Esophagus squamous epithelium (tissue), 5 donors: ENCODE measurements at regions not wholly inside any gene's neighbourhood (a gene's known extent, or its start where the extent isn't known, plus 50 kb on each side); places are given as distances from the start of the nearest gene placed in this dataset.
"Not testable (repeated sequence)": the region's sequence is repeated elsewhere in the genome, so short reads cannot be mapped to it uniquely, and the experiment has no call there.

Source experiments
- DNase-seq: peaks from one replicate; lab custom pipeline; 2025; lab: John Stamatoyannopoulos, UW
- H3K27ac ChIP-seq, 4 donors: fragments of 200-600 bp; sonication (generic); one replicate each; pipeline ENCODE4 v1.5.1; 2016 to 2019; ENCODE audit warnings: mild to moderate bottlenecking in 1 of 4
- H3K27me3 ChIP-seq, 4 donors: fragments of 200-600 bp; sonication (generic); 1 replicate in 3 of 4; 2 replicates in 1 of 4; pipeline versions ENCODE4 v1.5.1 to v1.6.0; 2017 to 2021; ENCODE audit warnings: antibody characterized with exemption in 1 of 4
- H3K36me3 ChIP-seq, 3 donors: fragments of 200-600 bp; sonication (generic); one replicate each; pipeline ENCODE4 v1.5.1; 2016 to 2019
- H3K4me1 ChIP-seq, 3 donors: fragments of 200-600 bp; sonication (generic); one replicate each; pipeline ENCODE4 v1.5.1; 2017 to 2019
- H3K4me3 ChIP-seq, 4 donors: fragments of 200-600 bp; sonication (generic); 1 replicate in 3 of 4; 2 replicates in 1 of 4; pipeline ENCODE4 v1.5.1; 2016 to 2019; ENCODE audit warnings: mild to moderate bottlenecking in 2 of 4, moderate library complexity in 1 of 4
- H3K9me3 ChIP-seq, 3 donors: fragments of 200-600 bp; sonication (generic); one replicate each; pipeline ENCODE4 v1.5.1; 2016 to 2019
- POLR2A ChIP-seq, 4 donors: fragments of 450-650 bp; IDR thresholded peaks; one replicate each; pipeline ENCODE4 v1.6.1; 2017; ENCODE audit warnings: antibody characterized with exemption in 4 of 4, mild to moderate bottlenecking in 4 of 4, moderate library complexity in 3 of 4
- WGBS, 2 donors: methylation state at CpG; one replicate each; pipeline ENCODE4 v1.1.5; 2018; 5-methylcytosine and 5-hydroxymethylcytosine counted together
- intact Hi-C: fragments of 100-400 bp; cut with DNase I; formaldehyde crosslinking; loops from one replicate; pipeline ENCODE4 v1.15.0; 2022
- TF ChIP-seq, protein P1 (sequence below), 6 experiments: fragments of 450-650 bp in 4 of 6; fragments of 200-600 bp in 2 of 6; sonication (generic) in 2 of 6; IDR thresholded peaks; one replicate each; pipeline ENCODE4 v1.5.1; 2016 to 2019; ENCODE audit warnings: antibody characterized with exemption in 6 of 6, mild to moderate bottlenecking in 4 of 6, moderate library complexity in 4 of 6
- donor health status: DM: yes; HTN: yes; CAD: no.

DNA sequence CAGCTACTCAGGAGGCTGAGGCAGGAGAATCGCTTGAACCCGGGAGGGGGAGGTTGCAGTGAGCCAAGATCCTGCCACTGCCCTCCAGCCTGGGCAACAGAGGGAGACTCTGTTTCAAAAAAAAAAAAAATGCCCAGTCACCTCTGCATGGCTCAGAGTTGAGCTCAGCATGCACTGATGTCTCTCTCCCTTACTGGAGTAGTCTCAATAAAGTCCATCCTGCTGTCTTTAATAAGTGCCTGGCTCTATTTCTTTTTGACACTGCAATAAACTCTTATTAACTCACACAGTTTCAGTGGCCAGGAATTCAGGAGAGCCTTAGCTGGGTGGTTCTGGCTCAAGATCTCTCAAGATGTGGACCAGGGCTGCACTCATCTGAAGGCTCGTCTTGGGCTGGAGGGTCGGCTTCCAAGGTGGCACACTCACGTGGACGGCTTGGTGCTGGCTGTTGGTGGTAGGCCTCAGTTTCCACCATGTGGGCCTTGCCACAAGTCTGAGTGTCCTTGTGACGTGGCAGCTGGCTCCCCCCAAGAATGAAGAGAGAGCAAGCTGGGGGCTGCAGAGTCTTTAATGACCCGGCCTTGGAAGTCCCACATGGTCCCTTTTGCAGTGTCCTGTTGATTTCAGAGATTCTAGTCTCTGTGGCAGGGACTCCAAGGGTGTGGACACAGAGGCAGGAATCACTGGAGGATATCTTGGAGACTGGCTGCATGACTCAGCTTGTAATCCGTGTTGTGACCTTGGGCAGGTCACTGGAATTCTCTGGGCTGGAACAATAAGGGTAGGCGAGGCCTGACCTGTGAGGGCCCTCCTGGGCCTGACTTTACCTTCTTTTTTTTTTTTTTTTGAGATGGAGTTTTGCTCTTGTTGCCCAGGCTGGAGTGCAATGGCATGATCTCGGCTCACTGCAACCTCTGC, 85.9 kb upstream of the KMT2C start:
- Histone ChIP-seq H3K27ac (no peak overlapping the region), H3K4me1 (peaks cover 11 to 23% (median 13%) of the 10 kb centered on the region in 3 donors), H3K27me3 (no peaks in the 10 kb centered on the region), H3K36me3 (no peaks in the 10 kb centered on the region), H3K4me3 (no peak overlapping the region), H3K9me3 (peaks cover 0 to 12% (median 7%) of the 10 kb centered on the region in 3 donors)
- WGBS, 2 donors, result 28 to 34% methylated on average over 5 of the region's 11 CpGs
- intact Hi-C loops, result no loop called here
- TF ChIP-seq, protein P1, sequence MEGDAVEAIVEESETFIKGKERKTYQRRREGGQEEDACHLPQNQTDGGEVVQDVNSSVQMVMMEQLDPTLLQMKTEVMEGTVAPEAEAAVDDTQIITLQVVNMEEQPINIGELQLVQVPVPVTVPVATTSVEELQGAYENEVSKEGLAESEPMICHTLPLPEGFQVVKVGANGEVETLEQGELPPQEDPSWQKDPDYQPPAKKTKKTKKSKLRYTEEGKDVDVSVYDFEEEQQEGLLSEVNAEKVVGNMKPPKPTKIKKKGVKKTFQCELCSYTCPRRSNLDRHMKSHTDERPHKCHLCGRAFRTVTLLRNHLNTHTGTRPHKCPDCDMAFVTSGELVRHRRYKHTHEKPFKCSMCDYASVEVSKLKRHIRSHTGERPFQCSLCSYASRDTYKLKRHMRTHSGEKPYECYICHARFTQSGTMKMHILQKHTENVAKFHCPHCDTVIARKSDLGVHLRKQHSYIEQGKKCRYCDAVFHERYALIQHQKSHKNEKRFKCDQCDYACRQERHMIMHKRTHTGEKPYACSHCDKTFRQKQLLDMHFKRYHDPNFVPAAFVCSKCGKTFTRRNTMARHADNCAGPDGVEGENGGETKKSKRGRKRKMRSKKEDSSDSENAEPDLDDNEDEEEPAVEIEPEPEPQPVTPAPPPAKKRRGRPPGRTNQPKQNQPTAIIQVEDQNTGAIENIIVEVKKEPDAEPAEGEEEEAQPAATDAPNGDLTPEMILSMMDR (IDR thresholded peaks at IDR 0.05), result no peak
- TF ChIP-seq POLR2A (IDR thresholded peaks at IDR 0.05), result no peak
- no peak for DNase-seq

DNA sequence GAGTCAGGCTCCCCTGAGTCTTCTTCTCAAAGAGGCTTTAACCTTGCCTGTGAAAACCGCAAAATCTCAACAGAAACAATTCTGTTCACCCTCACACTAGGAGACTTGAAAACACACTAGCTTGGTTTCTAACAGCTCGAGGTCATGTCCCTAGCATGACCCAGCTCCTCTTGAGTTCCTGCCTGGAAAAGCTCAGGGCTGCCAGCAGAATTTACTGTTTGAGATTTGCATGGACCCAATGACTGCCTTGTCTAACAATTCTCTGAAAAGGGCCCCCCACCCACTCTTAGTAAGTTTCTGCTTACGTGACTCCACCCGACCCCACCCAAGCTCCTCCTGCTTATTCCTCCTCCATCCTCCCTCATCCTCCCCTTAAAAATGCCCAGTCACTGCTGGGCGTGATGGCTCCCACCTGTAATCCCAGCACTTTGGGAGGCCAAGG, 85.1 kb upstream of the KMT2C start:
- DNase-seq, result no peak
- no peak for TF ChIP-seq POLR2A (IDR thresholded peaks at IDR 0.05)
- TF ChIP-seq, protein P1 (IDR thresholded peaks at IDR 0.05), result no peak
- Histone ChIP-seq H3K36me3 (no peaks in the 10 kb centered on the region), H3K27ac (no peak overlapping the region), H3K9me3 (peaks cover 0 to 12% (median 7%) of the 10 kb centered on the region in 3 donors), H3K27me3 (no peaks in the 10 kb centered on the region), H3K4me1 (peaks cover 11 to 23% (median 13%) of the 10 kb centered on the region in 3 donors), H3K4me3 (no peak overlapping the region)
- intact Hi-C loops, result no loop called here
- WGBS, 2 donors, result 62 to 67% methylated on average over 5 of the region's 5 CpGs

DNA sequence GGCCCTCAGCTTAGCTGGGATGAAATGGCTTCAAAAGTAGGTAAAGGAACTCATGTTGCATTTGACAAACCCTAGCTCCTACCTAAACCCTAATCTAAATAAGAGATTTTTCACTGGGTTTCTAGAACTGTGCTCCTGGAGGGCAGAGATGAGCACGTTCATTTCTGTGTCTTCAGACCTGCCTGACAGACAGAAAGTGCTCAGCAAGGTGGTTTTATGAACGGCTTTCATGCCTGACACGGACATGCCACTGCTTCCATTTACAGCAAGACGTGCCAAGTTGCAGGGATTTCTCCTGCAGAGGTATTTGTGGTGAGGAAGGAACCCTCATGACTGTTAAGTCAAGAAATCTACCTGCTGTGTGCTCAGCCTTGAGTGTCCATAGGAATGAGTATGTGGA, 83.5 kb upstream of the KMT2C start:
- whole genome bisulfite sequencing, 2 donors, result 62 to 63% methylated on average over 3 to 4 of the region's 4 CpGs
- no peak overlapping the region for H3K4me3 ChIP-seq
- no peaks in the 10 kb centered on the region for H3K36me3 ChIP-seq
- H3K27me3 ChIP-seq, result no peaks in the 10 kb centered on the region
- intact Hi-C loops, result no loop called here
- H3K27ac ChIP-seq, result no peak overlapping the region
- H3K4me1 ChIP-seq, result peaks cover 11 to 23% (median 13%) of the 10 kb centered on the region in 3 donors
- TF ChIP-seq, protein P1 (IDR thresholded peaks at IDR 0.05), result no peak
- TF ChIP-seq POLR2A (IDR thresholded peaks at IDR 0.05), result no peak
- DNase-seq, result no peak
- peaks cover 0 to 12% (median 7%) of the 10 kb centered on the region in 3 donors for H3K9me3 ChIP-seq

DNA sequence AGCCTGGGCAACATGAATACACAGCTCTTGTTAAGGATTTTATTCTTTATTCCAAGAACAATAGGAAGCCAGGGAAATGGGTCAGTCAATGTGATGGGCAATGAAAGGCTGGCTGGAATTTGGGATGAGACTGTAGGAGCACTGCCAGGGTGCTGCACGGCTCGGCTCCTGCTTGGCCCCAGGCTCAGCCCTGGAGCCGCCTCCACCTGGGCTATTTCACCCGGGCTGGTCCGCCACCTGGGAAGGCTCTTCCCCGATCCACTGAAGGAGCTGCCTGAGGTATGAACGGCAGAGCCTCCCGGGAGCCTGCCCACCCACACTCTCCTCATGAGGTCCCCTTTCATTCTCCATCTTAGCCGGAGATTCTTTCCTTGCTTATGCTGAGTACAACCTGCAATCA, 80.4 kb upstream of the KMT2C start:
- WGBS, 2 donors, result 86% methylated on average over 9 of the region's 9 CpGs; no CpG with 5 or more reads in 1 of the 2 donors
- intact Hi-C loops, result no loop called here
- H3K9me3 ChIP-seq, result peaks cover 0 to 12% (median 7%) of the 10 kb centered on the region in 3 donors
- DNase-seq, result no peak
- H3K27me3 ChIP-seq, result no peaks in the 10 kb centered on the region
- TF ChIP-seq, protein P1 (IDR thresholded peaks at IDR 0.05), result no peak
- no peak for TF ChIP-seq POLR2A (IDR thresholded peaks at IDR 0.05)
- no peaks in the 10 kb centered on the region for H3K36me3 ChIP-seq
- no peak overlapping the region for H3K27ac ChIP-seq
- peaks cover 0 to 4% (median 0%) of the 10 kb centered on the region in 3 donors for H3K4me1 ChIP-seq
- no peak overlapping the region for H3K4me3 ChIP-seq

DNA sequence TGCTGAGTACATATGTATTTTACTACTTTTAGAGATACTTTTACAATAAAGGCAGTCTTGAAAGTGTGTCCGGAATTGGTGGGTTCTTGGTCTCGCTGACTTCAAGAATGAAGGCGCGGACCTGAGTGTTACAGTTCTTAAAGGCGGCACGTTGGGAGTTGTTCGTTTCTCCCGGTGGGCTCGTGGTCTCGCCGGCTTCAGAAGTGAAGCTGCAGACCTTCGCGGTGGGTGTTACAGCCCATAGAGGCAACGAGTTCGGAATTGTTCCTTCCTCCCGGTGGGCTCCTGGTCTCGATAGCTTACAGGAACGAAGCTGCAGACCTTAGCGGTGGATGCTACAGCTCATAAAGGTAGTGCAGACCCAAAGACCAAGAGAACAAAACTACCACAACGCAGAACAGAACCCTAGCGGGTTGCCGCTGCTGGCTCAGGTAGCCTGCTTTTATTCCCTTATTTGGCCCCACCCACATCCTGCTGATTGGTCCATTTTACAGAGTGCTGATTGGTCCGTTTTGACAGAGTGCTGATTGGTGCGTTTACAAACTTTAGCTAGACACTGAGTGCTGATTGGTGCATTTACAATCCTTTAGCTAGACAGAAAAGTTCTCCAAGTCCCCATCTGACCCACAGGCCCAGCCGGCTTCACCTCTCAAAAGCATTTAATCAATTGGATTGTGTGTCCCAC, 79.6 kb upstream of the KMT2C start:
- peaks cover 0 to 12% (median 7%) of the 10 kb centered on the region in 3 donors for H3K9me3 ChIP-seq
- DNase-seq, H3K4me1 ChIP-seq, intact Hi-C loops, H3K27ac ChIP-seq, H3K36me3 ChIP-seq, H3K4me3 ChIP-seq, H3K27me3 ChIP-seq: not testable (repeated sequence)
- 85 to 86% methylated on average over 18 to 25 of the region's 25 CpGs for WGBS, 2 donors
